GM19463 (cell line): ENCODE measurements at regions not wholly inside any gene's neighbourhood (a gene's known extent, or its start where the extent isn't known, plus 50 kb on each side); places are given as distances from the start of the nearest gene placed in this dataset.

Experiments used
- ATAC-seq: cut with Tn5 transposase; IDR thresholded peaks from one replicate; pipeline ENCODE4 v1.9.1; 2021; ENCODE audit warnings: mild to moderate bottlenecking, moderate library complexity; ENCODE audit not compliant: unreplicated experiment

DNA sequence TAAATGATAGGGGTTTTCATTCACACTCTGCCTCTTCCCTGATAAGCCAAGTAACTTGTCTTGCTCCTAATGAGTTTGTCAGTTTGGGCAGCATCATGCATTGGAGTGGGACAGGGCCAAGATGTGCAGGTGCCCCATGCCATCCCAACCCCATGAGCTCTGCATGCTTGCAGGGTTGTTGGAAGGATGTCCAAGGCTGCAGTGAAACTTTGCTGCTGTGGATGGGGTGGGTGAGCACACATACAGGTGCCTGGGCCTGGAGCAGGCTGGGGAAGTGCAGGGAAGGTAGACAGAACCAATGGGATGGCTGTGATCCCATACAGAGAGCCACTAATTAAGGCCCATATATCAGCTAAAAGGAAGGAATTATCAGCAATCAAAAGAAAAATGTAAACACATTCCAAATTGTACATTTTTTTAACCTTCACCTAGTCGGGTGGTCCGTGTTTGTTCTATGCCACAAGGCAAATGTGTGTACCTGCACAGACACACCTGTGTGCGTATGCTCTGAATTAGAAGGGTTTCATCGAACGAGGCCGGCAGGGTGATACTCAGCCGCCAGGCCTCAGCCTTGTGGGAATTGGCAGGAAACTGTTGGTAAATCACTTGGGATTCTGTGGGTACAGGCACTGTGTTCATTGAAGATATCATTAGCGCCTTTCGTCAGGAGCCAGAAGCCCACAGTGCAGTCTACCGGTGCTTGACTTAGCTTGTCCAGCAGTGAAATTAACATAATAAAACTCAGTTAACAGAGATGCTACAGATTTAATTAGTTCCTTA is 342.9 kb downstream of the MYCN start:
- no peak for ATAC-seq

DNA sequence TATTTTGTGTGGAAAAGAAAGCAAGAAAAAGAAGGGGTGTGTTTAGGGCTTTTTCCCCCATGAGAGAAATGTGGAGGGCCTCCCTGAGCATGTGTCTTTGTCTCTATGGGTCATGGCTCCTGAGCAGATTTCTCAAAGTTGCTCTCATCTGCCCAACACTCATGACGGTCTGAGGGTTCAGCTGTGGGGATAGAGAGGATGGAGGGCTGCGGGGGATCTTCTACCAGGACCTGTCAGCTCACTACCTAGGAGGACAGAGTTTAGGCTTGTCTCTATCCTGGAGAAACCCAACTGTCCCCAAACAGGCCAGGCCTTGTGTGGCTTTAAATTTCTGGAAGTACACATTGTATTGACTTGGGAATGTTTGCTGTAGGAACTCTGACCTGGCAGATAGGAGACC is 342.2 kb downstream of the MYCN start:
- ATAC-seq: no peak

DNA sequence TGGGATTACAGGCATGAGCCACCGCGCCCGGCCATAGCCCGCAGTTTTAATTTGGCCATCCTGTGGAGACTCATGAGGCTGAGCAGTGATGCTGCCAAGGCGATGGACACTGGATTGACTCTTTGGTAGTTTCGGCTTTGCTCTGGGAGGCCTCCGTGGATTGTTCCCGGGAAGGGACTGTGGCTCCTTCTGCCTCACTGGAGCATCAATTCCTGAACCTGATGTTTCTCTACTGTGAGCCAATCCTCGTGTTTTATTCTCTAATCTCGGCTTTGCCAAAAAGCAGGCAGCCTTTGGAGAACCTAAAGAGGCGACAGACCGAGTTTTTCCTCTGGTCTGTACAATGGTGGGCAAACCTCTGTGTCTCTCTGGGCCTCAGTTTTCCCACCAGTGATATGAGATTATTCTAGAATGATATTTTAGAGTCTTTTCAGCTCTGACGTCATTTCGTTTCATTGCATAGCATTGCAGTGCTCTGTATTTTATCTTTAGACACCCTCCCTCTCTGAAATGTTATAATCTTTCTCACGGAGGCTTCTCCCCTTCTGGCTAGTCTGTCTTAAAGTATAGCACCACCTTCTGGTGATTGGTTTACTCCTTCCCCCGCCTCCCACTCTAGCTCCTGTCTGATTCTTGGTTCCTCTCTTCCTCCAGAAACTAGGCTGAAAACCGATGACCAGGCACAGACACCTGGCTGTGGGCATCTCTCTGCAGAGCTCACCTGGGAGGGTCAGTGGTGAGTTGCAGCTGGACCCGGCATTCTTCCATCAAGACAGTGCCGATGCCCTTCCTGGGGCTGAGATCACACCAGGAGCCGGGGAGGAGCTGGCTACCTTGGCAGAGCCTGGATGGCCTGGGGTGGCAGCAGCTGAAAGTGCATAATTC is 341.3 kb downstream of the MYCN start:
- ATAC-seq: no peak

DNA sequence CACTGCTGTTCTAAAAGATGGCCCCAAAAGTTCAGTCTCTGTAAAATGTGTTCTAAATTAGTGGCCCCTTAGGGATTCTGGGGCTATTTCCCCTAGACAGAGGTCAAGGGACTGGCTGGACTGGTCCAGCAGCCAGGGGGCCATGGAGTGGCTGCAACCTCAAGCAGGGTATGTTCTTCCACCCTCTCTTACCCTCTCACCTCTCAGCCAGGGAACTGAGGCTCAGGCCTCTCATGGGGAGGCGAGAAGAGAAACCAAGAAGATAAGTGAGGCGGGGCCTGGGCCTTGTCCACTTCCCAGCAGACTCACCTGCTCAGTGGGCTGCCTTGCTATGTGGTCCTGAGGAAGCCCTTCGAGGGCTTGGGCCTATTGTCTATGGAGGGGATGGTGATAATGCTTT is 339.7 kb downstream of the MYCN start:
- ATAC-seq: no peak

DNA sequence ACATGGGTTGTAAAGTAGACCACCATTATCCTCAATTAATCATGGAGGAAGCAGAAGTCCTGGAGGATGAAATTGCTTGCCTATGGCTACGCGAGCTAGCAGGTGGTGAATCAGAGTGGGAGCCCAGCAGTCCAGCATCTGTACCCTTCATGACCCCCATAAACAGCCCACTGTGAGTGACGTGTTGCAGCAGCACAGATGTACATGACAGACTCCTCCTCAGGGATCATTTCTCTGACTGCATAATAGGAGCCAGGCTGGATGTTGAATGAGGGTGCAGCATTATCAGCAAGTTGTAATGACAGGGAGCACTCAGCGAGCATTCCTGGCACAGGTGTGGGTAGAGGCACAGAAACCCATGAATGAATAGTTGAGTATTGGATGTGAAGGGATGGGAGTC is 339.3 kb downstream of the MYCN start:
- ATAC-seq: no peak

DNA sequence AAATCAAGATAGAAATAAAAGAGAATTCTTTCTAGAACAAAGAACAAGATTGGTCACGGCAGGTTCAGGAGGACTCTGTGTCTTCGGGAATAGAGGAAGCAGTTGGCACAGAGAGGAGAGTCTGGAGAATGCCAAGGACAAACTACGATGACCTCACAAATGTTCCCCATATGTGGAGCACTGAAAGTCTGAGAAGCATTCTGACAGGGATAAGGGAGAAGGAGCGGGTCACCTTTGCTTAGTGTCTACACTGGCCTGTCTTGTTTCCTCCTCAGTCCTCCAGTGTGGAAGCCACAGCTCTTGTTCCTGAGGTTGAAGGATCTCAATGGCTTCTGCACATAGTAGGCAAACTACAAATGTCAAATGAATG is 338.8 kb downstream of the MYCN start:
- ATAC-seq: no peak

DNA sequence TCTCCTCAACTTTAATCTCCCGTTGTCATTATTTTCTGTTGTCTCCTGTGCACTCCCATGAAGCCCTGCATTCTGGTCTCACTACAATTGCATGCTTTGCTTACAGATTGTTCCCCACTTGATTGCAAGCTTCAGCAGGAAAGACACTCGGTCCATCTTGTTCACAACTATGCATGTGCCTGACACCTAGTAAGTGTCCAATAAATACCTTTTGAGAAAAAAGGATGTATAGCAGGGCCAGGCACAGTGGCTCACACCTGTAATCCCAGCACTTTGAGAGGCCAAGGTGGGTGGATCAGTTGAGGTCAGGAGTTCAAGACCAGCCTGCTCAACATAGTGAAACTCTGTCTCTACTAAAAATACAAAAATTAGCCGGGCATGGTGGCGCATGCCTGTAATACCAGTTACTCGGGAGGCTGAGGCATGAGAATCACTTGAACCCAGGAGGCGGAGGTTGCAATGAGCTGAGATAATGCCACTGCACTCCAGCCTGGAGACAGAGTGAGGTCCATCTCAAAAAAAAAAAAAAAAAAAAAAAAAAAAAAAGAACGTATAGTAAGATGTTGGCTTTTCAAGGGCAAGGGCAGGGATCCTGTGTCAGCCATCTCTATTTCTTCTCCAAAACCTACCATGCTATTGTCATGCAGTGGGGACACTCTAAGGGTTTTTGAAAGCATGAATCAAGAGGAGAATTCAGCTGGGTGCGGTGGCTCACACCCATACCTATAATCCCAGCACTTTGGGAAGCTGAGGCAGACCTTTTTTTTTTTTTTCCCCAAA is 338.3 kb downstream of the MYCN start:
- no peak for ATAC-seq

DNA sequence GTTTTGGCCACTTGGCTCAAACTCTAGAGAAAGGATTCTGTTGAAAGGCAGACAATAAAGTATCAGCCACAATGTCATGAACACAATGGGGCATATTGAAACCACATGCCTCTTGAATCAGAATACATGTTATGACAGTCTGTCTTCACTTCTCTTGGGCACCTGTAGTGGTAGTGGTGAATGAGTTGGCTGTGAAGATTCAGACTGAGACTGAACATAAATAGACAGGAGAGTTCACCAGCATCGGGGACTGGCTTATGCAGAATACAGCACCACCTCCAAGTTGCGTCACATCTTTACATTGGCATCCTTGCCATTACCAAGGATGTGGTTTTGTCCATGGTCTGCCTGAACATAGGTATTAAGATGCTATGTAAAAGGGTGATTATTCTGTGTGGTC is 336.8 kb downstream of the MYCN start:
- ATAC-seq: no peak

DNA sequence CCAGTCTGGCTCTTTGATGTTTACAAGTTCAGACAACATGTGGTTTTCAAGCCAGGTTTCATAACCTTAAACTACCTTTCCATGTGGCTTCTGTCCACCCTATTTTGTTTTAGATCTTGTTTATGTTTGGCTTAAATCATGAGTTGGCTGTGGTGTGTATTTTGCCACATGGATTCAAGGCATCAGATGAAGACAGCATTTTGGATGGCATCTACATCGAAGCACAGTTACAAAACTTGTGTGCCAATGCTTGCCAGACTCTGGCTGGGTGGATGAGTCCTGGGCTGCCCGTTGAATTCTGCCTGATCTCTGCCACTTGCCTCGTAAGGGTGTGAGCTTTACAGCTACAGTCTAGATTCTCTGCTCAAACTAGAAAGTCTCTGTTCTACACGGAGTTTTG is 335.3 kb downstream of the MYCN start:
- ATAC-seq: no peak

DNA sequence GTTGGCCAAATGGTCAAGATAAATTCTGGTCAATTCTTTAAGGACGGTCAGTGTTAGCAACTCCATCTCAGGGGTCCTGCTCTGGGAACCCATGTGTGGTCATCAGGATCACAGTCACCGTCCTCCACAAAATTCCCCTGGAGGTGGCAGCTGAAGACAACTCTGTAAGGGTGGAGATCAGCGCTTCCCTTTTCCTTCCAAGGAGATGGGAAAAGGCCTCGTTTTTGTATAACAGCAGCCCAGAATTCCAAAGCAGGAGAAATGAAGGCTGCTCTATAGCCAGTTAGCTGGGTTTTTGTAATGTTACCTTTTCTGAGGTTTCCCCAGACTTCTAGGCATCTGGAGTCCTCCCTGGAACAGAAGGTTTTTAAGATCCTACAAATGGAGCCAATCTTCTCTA is 334.8 kb downstream of the MYCN start:
- ATAC-seq: no peak

DNA sequence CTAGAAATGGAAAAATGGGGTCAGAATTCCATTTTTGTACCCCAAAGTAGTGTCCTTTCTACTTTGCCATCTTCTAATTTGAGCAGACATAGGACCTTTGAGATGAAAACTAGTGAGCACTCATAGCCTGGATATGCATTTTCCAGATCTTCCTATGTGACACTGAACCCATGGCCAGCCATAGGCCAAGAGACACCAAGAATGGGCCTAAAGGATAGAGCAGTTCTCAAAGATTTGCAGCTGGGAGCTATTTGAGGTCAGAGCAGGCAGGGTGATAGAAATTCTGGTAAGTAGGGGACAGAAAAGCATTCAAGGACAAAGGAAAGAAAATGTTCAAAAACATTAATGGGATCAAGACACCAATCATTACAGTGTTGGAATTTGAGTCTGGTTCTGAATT is 332.8 kb downstream of the MYCN start:
- no peak for ATAC-seq

DNA sequence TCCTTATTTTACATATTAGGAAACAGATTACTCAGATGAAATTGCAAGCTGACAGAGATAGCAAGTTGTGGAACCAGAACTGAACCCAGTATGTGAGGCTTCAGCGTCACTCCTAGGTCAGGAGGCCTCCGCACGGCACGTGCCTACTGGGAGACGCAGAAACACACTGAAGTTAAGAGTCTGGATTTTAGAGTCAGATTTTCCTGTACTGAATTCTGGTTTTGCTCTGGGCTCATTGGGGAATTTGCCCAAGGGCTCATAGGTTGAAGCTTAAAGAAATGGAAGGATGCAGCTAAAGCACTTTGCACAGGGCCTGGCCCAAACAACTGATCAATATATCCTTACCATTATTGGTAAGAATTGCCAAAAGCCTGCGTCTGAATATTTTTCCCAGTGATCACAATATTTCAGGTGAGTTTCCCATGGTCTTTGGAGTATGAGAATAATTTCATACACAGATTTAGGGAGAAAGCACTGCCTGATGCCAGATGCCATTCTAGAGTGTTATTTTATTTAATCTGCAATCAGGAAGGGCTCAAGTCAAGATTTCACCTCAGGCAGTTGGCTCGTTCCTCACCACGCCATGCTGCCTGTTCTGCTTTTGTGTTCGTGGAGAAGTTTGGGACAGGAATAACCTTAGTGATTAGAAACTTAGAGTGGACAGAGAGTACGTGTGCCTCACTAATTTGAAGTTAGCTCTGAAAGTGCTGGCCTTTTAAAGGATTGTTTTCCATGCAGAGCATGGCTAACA is 331.9 kb downstream of the MYCN start:
- ATAC-seq: no peak

DNA sequence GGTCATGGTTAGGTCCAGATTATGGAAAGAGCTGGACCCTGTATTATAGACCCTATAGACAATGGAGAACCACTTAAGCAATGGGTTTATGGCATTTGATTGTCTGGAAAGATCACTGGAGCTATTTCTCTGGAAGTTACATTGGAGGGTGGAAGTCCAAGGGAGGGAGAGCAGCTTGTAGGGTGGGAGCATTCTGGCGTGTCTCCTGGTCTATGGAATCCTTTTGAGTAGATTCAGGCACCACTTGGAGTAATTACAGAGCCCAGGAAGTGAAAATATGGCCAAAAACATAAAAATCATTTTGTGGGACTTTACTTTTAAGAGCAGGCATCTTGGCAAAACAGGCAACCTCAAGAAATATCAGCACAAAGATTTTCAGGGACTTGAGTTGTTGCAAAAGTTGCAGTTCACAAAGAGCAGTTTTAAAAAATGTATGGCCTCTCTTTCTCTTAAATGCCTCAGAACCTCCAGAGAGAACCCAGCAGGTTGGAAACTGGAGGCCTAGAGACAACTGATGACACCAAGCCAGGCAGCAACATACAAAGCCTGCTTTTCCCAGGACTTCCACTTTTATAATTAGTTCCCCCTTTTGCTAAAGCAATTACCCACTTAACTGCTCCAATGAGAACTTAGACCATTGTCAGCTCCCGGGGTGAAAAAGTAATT is 331.0 kb downstream of the MYCN start:
- ATAC-seq: no peak

DNA sequence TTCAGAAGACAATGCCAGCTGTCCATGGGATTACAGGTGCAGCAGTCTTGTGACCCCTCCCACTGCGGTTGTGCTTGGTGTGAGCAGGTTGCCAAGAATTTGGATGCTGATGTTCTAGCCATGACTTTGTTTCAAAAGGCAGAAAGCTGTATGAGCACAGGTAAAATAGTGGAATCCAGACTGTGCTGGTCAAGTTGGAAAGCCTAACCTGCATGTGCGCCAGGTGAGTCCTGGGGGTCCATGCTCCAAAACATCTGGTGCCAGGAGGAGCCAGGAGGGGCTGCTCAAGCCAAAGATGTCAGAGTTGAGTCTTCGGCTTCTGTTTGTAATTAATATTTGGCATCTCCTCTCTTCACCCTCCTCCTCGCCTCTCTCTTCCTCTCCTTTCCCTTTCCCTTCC is 330.1 kb downstream of the MYCN start:
- ATAC-seq: no peak

DNA sequence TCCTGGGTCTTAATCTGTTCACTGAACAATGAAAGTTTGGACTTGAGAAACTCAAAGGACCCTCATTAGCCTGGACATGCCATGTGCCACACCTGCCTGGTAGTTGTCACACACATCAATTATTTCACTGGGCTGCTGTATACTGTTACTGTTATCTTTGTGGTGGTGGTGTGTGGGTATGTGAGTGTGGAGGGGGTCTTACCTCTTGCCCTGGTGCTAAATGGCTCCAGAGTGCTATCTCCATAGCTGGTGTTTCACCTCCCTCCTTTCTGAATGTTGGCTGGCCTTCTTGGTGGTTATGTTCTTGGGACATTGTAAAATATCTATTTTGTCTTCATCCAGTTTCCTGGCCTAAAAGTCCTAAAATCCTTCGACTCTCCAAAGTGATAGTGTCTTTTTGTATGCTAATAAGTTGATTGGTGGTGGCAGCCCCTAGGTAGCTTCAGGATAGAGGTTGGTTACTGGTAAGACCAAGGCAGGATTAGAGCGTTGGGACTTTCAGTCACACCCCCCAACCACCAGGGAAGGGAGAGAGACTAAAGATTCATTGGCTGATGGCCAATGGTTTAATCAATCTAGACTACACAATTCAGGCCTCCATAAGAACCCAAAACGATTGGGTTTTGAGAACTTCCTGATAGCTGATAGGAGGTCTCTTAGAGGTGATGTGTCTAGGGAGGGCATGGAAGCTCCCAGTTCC is 328.1 kb downstream of the MYCN start:
- no peak for ATAC-seq

DNA sequence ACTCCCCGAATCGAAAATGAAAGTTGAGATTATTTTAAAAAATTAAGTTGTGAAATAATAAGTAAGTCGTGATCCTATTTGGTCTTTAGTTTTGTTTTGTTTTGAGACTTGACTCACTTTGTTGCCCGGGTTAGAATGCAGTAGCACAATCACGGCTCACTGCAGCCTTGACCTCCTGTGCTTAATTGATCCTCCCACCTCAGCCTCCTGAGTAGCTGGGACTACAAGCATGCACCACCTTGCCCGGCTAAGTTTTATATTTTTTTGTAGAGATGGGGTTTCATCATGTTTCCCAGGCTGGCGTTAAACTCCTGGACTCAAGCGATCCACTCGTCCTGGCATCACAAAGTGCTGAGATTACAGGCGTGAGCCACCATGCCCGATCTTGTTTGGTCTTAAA is 326.2 kb downstream of the MYCN start:
- ATAC-seq: no peak

DNA sequence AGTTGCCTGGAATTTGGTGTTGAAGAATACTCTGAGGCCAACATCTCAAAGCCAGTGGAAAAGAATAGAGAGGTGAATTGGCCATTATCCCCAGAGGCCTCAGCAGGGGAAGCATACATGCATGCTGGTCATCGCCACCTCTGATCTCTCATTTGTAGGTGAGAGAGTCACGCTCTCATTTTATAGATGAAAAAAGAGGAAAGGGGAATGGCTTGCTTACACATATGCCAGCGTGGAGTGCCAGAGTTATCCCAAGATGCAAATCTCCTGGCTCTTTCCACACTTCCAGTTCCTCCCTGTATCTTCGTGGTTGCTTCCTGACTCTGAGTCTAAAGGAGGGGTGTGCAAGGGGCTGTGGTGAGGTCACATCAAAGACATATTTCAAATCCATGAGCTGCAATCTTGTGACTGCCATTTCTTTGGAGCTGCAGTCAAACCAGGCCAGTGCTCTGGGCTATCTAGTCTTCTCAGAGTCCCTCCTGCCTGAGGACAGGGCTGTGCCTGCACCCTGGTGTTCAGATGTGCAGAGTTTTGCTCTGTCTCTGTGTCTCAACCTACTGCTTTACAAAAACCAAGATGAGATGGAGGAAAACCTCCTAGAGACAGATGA is 324.7 kb downstream of the MYCN start:
- ATAC-seq: no peak

DNA sequence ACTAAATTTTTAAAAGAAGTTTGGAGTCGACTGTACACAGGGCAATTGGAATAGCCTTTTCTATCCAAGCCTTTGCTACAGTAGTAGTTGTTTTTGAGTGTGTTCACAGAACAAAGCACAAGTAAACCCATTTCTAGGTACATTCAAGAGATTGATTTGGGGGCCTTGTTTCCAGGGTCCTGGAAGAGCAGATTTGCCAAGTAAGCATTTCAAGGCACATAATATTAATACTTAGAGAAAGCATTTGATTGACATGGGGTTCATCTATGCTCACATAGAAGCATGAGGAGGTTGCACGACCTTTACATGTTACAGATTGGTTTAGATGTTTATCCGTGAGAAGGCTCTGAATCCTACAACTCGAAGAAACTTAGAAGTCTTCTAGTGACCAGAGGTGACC is 324.1 kb downstream of the MYCN start:
- no peak for ATAC-seq

DNA sequence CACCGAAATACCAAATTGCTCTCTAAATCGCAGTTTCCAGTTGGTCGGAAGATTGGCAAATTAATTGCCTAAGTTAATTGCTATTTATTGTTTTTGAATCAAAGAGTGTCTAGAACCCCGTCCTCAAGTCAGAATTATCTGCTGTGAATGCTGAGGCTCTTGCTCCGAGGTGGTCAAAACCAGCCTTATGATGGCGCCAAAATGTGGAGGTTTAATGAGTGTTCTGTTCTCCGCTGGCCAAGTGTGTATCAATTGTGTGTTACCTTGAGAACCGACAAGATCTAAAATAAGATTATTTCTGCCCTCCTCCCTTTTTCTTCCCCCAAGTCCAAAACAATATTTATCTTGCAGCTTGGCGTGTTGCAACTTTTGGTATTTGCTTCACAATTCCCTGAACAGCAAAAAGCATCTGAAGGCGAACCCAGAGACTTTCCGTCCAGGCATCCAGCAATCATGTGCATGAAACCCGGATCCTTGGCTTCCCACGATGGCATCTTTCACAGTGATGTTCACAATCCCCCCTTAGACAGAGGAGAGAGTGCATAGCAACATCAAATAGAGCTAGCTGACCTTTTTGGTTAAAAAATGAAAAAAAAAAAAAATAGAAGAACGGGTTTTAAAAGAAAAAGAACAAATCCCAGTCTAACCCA is 323.0 kb downstream of the MYCN start:
- no peak for ATAC-seq
